ENCODE measurements at regions not wholly inside any gene's neighbourhood (a gene's known extent, or its start where the extent isn't known, plus 50 kb on each side); places are given as distances from the start of the nearest gene placed in this dataset.

DNA sequence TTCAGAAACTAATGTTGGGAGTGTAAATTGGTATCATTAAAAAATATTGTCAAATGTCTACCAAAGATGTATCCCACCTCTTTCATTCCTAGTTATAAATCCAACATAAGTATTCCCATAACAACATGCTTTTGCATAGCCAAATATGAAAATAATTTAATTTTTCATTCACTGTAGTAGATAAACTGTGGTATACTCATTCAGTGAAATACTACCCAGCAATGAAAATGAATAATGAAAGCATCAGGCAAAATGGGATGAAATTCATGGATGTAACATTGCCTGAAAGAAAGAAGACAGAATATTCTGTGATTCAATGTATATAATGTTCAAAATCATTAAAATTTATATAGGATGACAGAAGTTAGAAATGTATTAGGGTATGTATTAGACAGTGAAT lies 629.0 kb upstream of the MBL2 start:
- TF ChIP-seq EZH2 (IDR thresholded peaks at IDR 0.05; ENCODE audit: borderline replicate concordance, low read depth, low read length, severe bottlenecking), result no peak
- TF ChIP-seq CTCF (IDR thresholded peaks at IDR 0.05; ENCODE audit: borderline replicate concordance, extremely low read depth, low read length, poor library complexity, severe bottlenecking), result no peak
